Neural progenitor cell (in vitro differentiated cells): ENCODE measurements at regions not wholly inside any gene's neighbourhood (a gene's known extent, or its start where the extent isn't known, plus 50 kb on each side); places are given as distances from the start of the nearest gene placed in this dataset.

ENCODE experiments used
- DNase-seq: peaks from one replicate; pipeline ENCODE4 v3.0.0-alpha.2; 2016; ENCODE audit warnings: low spot score
- H2AFZ ChIP-seq: fragments of 200-600 bp; sonication (generic); replicated peaks from 2 replicates; pipeline ENCODE4 v1.6.1; 2016; ENCODE audit warnings: antibody characterized with exemption
- H3F3A ChIP-seq: fragments of 200-600 bp; sonication (generic); 2 replicates; pipeline ENCODE4 v1.6.1; 2016; ENCODE audit warnings: antibody characterized with exemption, low read depth
- H3K27ac ChIP-seq: fragments of 200-600 bp; sonication (generic); 2 replicates; pipeline ENCODE4 v1.5.1; 2016; ENCODE audit warnings: mild to moderate bottlenecking
- H3K27me3 ChIP-seq: fragments of 200-600 bp; sonication (generic); 2 replicates; pipeline ENCODE4 v1.6.1; 2016; ENCODE audit warnings: mild to moderate bottlenecking, moderate library complexity
- H3K36me3 ChIP-seq: fragments of 200-600 bp; sonication (generic); 2 replicates; pipeline ENCODE4 v1.5.1; 2016
- H3K4me1 ChIP-seq: fragments of 200-600 bp; sonication (generic); 2 replicates; pipeline ENCODE4 v1.6.1; 2016; ENCODE audit warnings: mixed run types
- H3K4me2 ChIP-seq: fragments of 200-600 bp; sonication (generic); 2 replicates; pipeline ENCODE4 v1.6.1; 2016
- H3K4me3 ChIP-seq: fragments of 200-600 bp; sonication (generic); 2 replicates; pipeline ENCODE4 v1.5.1; 2016
- H3K79me2 ChIP-seq: fragments of 200-600 bp; sonication (generic); 2 replicates; pipeline ENCODE4 v1.6.1; 2016; ENCODE audit warnings: low read depth
- H3K9ac ChIP-seq: fragments of 200-600 bp; sonication (generic); 2 replicates; pipeline ENCODE4 v1.6.1; 2016
- H3K9me3 ChIP-seq: fragments of 200-600 bp; sonication (generic); 2 replicates; pipeline ENCODE4 v1.5.1; 2016; ENCODE audit warnings: low read depth
- H4K20me1 ChIP-seq: fragments of 200-600 bp; sonication (generic); 2 replicates; pipeline ENCODE4 v1.6.1; 2016; ENCODE audit warnings: low read depth
- H3K27ac Mint-ChIP-seq: 3 replicates; pipeline ENCODE4 v1.8.0; 2021; ENCODE audit warnings: mixed read lengths
- H3K27me3 Mint-ChIP-seq: 2 replicates; pipeline ENCODE4 v1.8.0; 2022; ENCODE audit warnings: low read depth, mild to moderate bottlenecking, inconsistent platforms, moderate library complexity, mixed read lengths; ENCODE audit not compliant: insufficient read depth
- H3K36me3 Mint-ChIP-seq: 3 replicates; pipeline ENCODE4 v1.8.0; 2021; ENCODE audit warnings: mixed read lengths
- H3K4me1 Mint-ChIP-seq: 3 replicates; pipeline ENCODE4 v1.8.0; 2021; ENCODE audit warnings: mixed read lengths
- H3K4me3 Mint-ChIP-seq: 3 replicates; pipeline ENCODE4 v1.8.0; 2021; ENCODE audit warnings: mild to moderate bottlenecking, moderate library complexity, mixed read lengths
- H3K9me3 Mint-ChIP-seq: 3 replicates; pipeline ENCODE4 v1.8.0; 2020; ENCODE audit warnings: mixed read lengths
- EZH2 ChIP-seq: fragments of 200-600 bp; sonication (generic); IDR thresholded peaks from 2 replicates; pipeline ENCODE4 v1.6.1; 2017; ENCODE audit warnings: antibody characterized with exemption, mild to moderate bottlenecking, moderate library complexity
- EZH2phosphoT487 ChIP-seq: fragments of 200-600 bp; sonication (generic); IDR thresholded peaks from 2 replicates; pipeline ENCODE4 v1.6.1; 2017; ENCODE audit warnings: antibody characterized with exemption
- TF ChIP-seq, protein P1 (sequence below): fragments of 200-600 bp; sonication (generic); IDR thresholded peaks from 2 replicates; pipeline ENCODE4 v1.5.1; 2017; ENCODE audit warnings: antibody characterized with exemption, mild to moderate bottlenecking

DNA sequence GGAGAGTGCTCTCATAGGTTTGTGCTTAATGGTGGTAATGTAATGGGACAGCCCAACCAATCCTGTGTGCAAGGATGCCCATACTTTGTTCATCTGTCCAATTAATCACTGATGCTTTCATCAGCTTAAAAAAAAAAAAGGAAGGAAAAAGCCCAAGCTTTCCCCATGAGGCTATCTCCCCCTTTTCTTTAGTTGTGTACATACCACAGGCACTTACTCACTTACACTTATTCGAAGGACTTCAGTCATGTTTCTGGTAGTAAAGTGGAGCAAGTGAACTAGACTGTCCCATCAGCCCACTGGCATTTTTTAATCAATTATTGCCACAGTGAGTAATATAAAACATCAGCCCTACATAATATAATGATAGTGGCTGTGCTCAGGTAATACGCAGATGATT is 183.5 kb upstream of the UFM1 start:
- Histone ChIP-seq H3K9ac (no peak overlapping the region), H3K36me3 (no peaks in the 10 kb centered on the region), H3K9me3 (no peaks in the 10 kb centered on the region), H3K4me3 (no peak overlapping the region), H2AFZ (peak overlapping the region; percentile 52), H3K4me2 (no peak overlapping the region), H3K4me1 (no peaks in the 10 kb centered on the region), H3F3A (no peaks in the 10 kb centered on the region), H4K20me1 (no peaks in the 10 kb centered on the region), H3K79me2 (no peaks in the 10 kb centered on the region), H3K27me3 (no peaks in the 10 kb centered on the region), H3K27ac (no peak overlapping the region)
- H3K27me3 Mint-ChIP-seq: no peaks in the 10 kb centered on the region
- no peak for DNase-seq
- H3K4me1 Mint-ChIP-seq: no peaks in the 10 kb centered on the region
- no peak overlapping the region for H3K27ac Mint-ChIP-seq
- no peaks in the 10 kb centered on the region for H3K9me3 Mint-ChIP-seq
- no peak overlapping the region for H3K4me3 Mint-ChIP-seq
- no peak for TF ChIP-seq EZH2
- no peak for TF ChIP-seq EZH2phosphoT487
- TF ChIP-seq, protein P1, sequence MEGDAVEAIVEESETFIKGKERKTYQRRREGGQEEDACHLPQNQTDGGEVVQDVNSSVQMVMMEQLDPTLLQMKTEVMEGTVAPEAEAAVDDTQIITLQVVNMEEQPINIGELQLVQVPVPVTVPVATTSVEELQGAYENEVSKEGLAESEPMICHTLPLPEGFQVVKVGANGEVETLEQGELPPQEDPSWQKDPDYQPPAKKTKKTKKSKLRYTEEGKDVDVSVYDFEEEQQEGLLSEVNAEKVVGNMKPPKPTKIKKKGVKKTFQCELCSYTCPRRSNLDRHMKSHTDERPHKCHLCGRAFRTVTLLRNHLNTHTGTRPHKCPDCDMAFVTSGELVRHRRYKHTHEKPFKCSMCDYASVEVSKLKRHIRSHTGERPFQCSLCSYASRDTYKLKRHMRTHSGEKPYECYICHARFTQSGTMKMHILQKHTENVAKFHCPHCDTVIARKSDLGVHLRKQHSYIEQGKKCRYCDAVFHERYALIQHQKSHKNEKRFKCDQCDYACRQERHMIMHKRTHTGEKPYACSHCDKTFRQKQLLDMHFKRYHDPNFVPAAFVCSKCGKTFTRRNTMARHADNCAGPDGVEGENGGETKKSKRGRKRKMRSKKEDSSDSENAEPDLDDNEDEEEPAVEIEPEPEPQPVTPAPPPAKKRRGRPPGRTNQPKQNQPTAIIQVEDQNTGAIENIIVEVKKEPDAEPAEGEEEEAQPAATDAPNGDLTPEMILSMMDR: no peak
- H3K36me3 Mint-ChIP-seq: no peaks in the 10 kb centered on the region

DNA sequence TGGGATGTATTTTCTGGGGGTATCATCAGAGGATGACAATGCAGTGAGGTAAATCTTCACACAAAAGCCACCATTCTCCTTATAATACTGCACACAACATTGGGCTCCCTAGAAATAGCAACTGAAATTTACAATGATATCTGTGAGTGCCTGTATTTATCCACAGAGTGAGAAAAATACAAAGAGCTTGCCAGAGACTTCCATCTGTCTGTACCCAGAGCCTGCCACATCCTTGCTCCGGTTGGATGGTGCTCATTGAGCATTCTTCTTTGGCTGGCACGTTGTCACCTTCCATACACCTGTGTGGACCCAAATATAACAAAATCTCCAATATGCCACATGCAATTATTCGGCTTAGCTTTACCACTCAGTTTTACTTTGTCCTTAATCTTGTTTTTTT is 189.5 kb upstream of the UFM1 start:
- Mint-ChIP-seq H3K4me3 (no peak overlapping the region), H3K36me3 (no peaks in the 10 kb centered on the region), H3K27me3 (peaks cover 2% of the 10 kb centered on the region), H3K9me3 (no peaks in the 10 kb centered on the region), H3K4me1 (no peaks in the 10 kb centered on the region), H3K27ac (no peak overlapping the region)
- H3F3A ChIP-seq: no peaks in the 10 kb centered on the region
- H2AFZ ChIP-seq: no peak overlapping the region
- no peak overlapping the region for H3K9ac ChIP-seq
- H3K27ac ChIP-seq: no peak overlapping the region
- no peaks in the 10 kb centered on the region for H3K27me3 ChIP-seq
- DNase-seq: no peak
- no peaks in the 10 kb centered on the region for H4K20me1 ChIP-seq
- H3K9me3 ChIP-seq: no peaks in the 10 kb centered on the region
- no peak overlapping the region for H3K4me2 ChIP-seq
- H3K4me1 ChIP-seq: no peaks in the 10 kb centered on the region
- TF ChIP-seq EZH2 (no peak), EZH2phosphoT487 (no peak)
- TF ChIP-seq, protein P1: no peak
- H3K4me3 ChIP-seq: no peak overlapping the region
- H3K36me3 ChIP-seq: no peaks in the 10 kb centered on the region
- H3K79me2 ChIP-seq: no peaks in the 10 kb centered on the region

DNA sequence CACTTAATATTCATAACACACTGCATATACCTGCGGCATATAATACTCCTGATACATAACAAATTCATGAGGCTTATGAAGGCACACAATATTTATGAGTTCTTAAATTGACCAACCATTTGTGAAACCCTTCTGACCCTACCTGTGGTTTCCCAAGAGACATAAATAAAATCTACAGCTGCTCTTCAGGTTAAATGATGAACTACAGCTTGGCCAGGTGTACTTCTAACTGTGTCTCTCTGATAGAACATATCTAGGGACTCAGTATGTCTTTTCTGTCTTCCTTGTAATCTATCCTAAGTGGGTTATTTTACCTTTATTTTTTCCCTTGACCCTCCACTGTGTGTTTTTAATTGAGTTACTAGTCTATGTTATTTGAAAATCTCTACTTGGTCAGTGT is 189.9 kb upstream of the UFM1 start:
- Histone ChIP-seq H3K36me3 (no peaks in the 10 kb centered on the region), H3K27me3 (no peaks in the 10 kb centered on the region), H3F3A (no peaks in the 10 kb centered on the region), H3K27ac (no peak overlapping the region), H4K20me1 (no peaks in the 10 kb centered on the region), H3K4me1 (no peaks in the 10 kb centered on the region), H2AFZ (no peak overlapping the region), H3K4me3 (no peak overlapping the region), H3K9ac (no peak overlapping the region), H3K4me2 (no peak overlapping the region), H3K79me2 (no peaks in the 10 kb centered on the region), H3K9me3 (no peaks in the 10 kb centered on the region)
- no peak for DNase-seq
- H3K4me3 Mint-ChIP-seq: no peak overlapping the region
- H3K27ac Mint-ChIP-seq: no peak overlapping the region
- no peaks in the 10 kb centered on the region for H3K36me3 Mint-ChIP-seq
- H3K27me3 Mint-ChIP-seq: peaks cover 2% of the 10 kb centered on the region
- H3K4me1 Mint-ChIP-seq: no peaks in the 10 kb centered on the region
- TF ChIP-seq EZH2phosphoT487 (no peak), EZH2 (no peak)
- TF ChIP-seq, protein P1: no peak
- no peaks in the 10 kb centered on the region for H3K9me3 Mint-ChIP-seq

DNA sequence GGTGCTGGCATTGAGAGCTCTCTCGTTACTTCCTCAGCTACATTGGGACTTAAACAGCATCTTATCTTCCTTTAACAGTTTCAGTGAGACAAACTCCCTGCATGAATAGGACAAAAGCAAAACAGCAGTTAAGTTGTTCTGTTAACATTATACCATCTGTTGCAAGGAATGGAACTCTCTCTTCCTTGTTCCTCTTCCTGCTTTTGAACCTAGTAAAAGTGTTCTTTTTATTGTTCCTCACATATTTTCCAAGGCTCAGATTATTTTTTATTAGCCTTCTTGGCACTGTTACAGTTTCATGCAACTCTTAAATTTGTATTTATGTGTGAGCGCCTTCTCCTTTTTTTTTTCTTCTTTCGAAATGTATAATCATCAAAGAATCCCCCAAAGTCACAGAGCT is 202.6 kb upstream of the UFM1 start:
- H3K36me3 ChIP-seq: no peaks in the 10 kb centered on the region
- no peak overlapping the region for H3K4me3 ChIP-seq
- H3K79me2 ChIP-seq: no peaks in the 10 kb centered on the region
- H3K27me3 Mint-ChIP-seq: peaks cover 2% of the 10 kb centered on the region
- no peak overlapping the region for H3K9ac ChIP-seq
- no peak overlapping the region for H2AFZ ChIP-seq
- no peaks in the 10 kb centered on the region for H4K20me1 ChIP-seq
- H3F3A ChIP-seq: no peaks in the 10 kb centered on the region
- H3K27me3 ChIP-seq: no peaks in the 10 kb centered on the region
- no peaks in the 10 kb centered on the region for H3K4me1 Mint-ChIP-seq
- no peaks in the 10 kb centered on the region for H3K9me3 ChIP-seq
- no peak overlapping the region for H3K4me3 Mint-ChIP-seq
- no peak for TF ChIP-seq EZH2phosphoT487
- TF ChIP-seq, protein P1: no peak
- TF ChIP-seq EZH2: no peak
- DNase-seq: no peak
- no peaks in the 10 kb centered on the region for H3K4me1 ChIP-seq
- peaks cover 1% of the 10 kb centered on the region for H3K9me3 Mint-ChIP-seq
- no peak overlapping the region for H3K27ac ChIP-seq
- H3K36me3 Mint-ChIP-seq: no peaks in the 10 kb centered on the region
- H3K4me2 ChIP-seq: no peak overlapping the region
- no peak overlapping the region for H3K27ac Mint-ChIP-seq
